Smooth muscle cell (in vitro differentiated cells): ENCODE measurements at regions not wholly inside any gene's neighbourhood (a gene's known extent, or its start where the extent isn't known, plus 50 kb on each side); places are given as distances from the start of the nearest gene placed in this dataset.

Experiments
- DNase-seq: peaks from one replicate; lab custom pipeline; 2025; ENCODE audit not compliant: unreplicated experiment; lab: John Stamatoyannopoulos, UW
- H2AFZ ChIP-seq: fragments of 200-600 bp; sonication (generic); 2 replicates; pipeline ENCODE4 v1.6.0; 2016; ENCODE audit warnings: antibody characterized with exemption, low read depth, mild to moderate bottlenecking
- H3F3A ChIP-seq: fragments of 200-600 bp; sonication (generic); 2 replicates; pipeline ENCODE4 v1.6.0; 2017; ENCODE audit warnings: antibody characterized with exemption, low read depth
- H3K27ac ChIP-seq: fragments of 200-600 bp; sonication (generic); 2 replicates; pipeline ENCODE4 v1.5.1; 2016; ENCODE audit warnings: low read depth, mild to moderate bottlenecking
- H3K27me3 ChIP-seq: fragments of 200-600 bp; sonication (generic); 2 replicates; pipeline ENCODE4 v1.6.1; 2016; ENCODE audit warnings: low read depth, mild to moderate bottlenecking
- H3K36me3 ChIP-seq: fragments of 200-600 bp; sonication (generic); 2 replicates; pipeline ENCODE4 v1.5.1; 2016; ENCODE audit warnings: low read depth
- H3K4me1 ChIP-seq: fragments of 200-600 bp; sonication (generic); 2 replicates; pipeline ENCODE4 v1.5.1; 2016; ENCODE audit warnings: low read depth
- H3K4me2 ChIP-seq: fragments of 200-600 bp; sonication (generic); 2 replicates; pipeline ENCODE4 v1.6.0; 2016; ENCODE audit warnings: mild to moderate bottlenecking
- H3K4me3 ChIP-seq: fragments of 200-600 bp; sonication (generic); 2 replicates; pipeline ENCODE4 v1.5.1; 2016; ENCODE audit warnings: mild to moderate bottlenecking
- H3K79me2 ChIP-seq: fragments of 200-600 bp; sonication (generic); 2 replicates; pipeline ENCODE4 v1.6.0; 2016; ENCODE audit warnings: low read depth, mild to moderate bottlenecking
- H3K9ac ChIP-seq: fragments of 200-600 bp; sonication (generic); 2 replicates; pipeline ENCODE4 v1.6.0; 2016; ENCODE audit warnings: low read depth
- H3K9me3 ChIP-seq: fragments of 200-600 bp; sonication (generic); replicated peaks from 2 replicates; pipeline ENCODE4 v1.5.1; 2016; ENCODE audit warnings: low read depth
- H4K20me1 ChIP-seq: fragments of 200-600 bp; sonication (generic); 2 replicates; pipeline ENCODE4 v1.6.0; 2016; ENCODE audit warnings: low read depth
- WGBS: methylation state at CpG from one replicate; pipeline ENCODE4 v1.1.7; 2016; ENCODE audit warnings: low lambda C conversion rate; 5-methylcytosine and 5-hydroxymethylcytosine counted together
- TF ChIP-seq, protein P1 (sequence below): fragments of 200-600 bp; sonication (generic); IDR thresholded peaks from 2 replicates; pipeline ENCODE4 v1.5.1; 2017; ENCODE audit warnings: borderline replicate concordance, mild to moderate bottlenecking, antibody characterized with exemption; ENCODE audit not compliant: insufficient read depth, poor library complexity, severe bottlenecking

DNA sequence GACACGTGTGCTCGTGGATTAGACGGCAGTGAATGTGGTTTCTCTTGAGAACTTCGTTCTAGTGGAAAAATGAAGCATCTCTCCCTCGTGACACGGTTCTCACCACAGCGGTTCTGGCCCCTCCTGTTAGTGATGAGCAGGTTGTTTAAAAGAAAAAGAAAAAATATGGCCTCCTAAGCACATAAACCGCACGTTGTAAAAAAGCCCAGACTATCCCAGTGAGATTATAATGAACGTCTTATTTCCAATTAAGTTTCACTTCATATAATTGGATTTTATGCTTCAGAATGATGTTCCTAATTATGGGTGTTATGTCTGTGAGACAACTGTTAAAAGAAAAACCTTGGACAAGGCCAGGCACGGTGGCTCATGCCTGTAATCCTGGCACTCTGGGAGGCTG, 74.5 kb upstream of the FRMD1 start:
- no peak overlapping the region for H2AFZ ChIP-seq
- no peaks in the 10 kb centered on the region for H3K27me3 ChIP-seq
- DNase-seq, result no peak
- peaks cover 4% of the 10 kb centered on the region for H3F3A ChIP-seq
- WGBS, result 82% methylated on average over 11 of the region's 11 CpGs
- H3K36me3 ChIP-seq, result no peaks in the 10 kb centered on the region
- H3K9ac ChIP-seq, result no peak overlapping the region
- peaks cover 12% of the 10 kb centered on the region for H3K4me1 ChIP-seq
- H3K79me2 ChIP-seq, result no peaks in the 10 kb centered on the region
- no peak overlapping the region for H3K4me2 ChIP-seq
- no peaks in the 10 kb centered on the region for H3K9me3 ChIP-seq
- no peak overlapping the region for H3K27ac ChIP-seq
- H4K20me1 ChIP-seq, result no peaks in the 10 kb centered on the region
- TF ChIP-seq, protein P1, sequence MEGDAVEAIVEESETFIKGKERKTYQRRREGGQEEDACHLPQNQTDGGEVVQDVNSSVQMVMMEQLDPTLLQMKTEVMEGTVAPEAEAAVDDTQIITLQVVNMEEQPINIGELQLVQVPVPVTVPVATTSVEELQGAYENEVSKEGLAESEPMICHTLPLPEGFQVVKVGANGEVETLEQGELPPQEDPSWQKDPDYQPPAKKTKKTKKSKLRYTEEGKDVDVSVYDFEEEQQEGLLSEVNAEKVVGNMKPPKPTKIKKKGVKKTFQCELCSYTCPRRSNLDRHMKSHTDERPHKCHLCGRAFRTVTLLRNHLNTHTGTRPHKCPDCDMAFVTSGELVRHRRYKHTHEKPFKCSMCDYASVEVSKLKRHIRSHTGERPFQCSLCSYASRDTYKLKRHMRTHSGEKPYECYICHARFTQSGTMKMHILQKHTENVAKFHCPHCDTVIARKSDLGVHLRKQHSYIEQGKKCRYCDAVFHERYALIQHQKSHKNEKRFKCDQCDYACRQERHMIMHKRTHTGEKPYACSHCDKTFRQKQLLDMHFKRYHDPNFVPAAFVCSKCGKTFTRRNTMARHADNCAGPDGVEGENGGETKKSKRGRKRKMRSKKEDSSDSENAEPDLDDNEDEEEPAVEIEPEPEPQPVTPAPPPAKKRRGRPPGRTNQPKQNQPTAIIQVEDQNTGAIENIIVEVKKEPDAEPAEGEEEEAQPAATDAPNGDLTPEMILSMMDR, result no peak
- no peak overlapping the region for H3K4me3 ChIP-seq

DNA sequence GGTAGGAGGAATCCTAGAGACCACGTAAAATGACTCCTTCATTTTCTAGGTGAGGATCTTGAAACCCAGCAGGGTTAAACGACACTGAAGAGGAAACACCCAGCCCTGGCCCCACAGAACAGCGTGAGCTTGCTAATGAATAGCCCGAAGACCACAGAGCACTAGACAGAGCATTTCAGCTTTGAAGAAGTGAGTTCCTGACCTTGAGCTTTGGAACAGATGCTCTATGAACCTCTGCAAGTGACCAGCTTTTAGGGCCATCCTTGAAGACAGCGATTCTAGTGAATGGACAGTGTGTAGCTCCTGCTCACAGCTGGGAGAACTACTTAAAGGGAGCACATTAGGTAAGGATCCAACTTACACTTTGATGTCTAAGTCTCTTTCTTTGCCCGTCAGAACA, 74.0 kb upstream of the FRMD1 start:
- Histone ChIP-seq H3K79me2 (no peaks in the 10 kb centered on the region), H3F3A (peaks cover 3% of the 10 kb centered on the region), H4K20me1 (no peaks in the 10 kb centered on the region), H3K36me3 (no peaks in the 10 kb centered on the region), H3K4me3 (no peak overlapping the region), H3K4me2 (no peak overlapping the region), H3K27ac (no peak overlapping the region), H3K4me1 (peaks cover 7% of the 10 kb centered on the region), H3K9me3 (no peaks in the 10 kb centered on the region), H2AFZ (no peak overlapping the region), H3K9ac (no peak overlapping the region), H3K27me3 (no peaks in the 10 kb centered on the region)
- no peak for DNase-seq
- TF ChIP-seq, protein P1, result no peak
- WGBS, result 72% methylated on average over 6 of the region's 6 CpGs

DNA sequence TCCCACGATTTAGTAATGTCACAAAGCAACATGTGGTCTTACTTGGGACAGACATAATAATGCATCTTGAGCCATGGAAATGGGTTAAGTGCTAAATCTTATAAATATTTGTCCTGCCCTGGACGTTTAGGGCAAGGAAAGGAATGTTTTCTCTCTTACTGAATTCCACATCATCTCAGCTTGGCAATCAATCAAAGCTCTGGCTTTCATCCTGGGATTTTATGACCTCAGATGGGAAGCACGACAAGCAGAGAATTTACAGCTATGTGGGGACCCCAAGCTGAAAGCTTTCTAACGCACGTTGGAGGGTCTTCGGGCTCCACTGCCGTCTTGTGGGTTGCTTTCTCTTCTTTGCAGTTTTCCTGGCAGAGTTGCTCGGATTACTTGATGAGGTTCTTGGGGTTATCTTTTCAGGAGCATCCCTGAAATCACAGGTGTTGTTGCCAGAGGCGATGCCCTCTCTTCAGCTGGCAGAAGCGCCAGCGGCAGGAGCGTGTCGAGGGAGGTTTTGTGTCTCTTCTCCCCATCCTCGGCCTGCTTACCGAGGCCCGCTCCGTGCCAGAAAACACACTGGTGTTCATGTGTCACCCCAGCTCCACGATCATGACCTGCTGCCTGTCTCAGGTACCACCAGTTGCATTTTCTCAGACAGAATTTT, 73.4 kb upstream of the FRMD1 start:
- Histone ChIP-seq H3K4me1 (peaks cover 1% of the 10 kb centered on the region), H3K36me3 (no peaks in the 10 kb centered on the region), H3K9ac (no peak overlapping the region), H3K4me3 (no peak overlapping the region), H3F3A (no peaks in the 10 kb centered on the region), H3K4me2 (no peak overlapping the region), H4K20me1 (no peaks in the 10 kb centered on the region), H3K9me3 (no peaks in the 10 kb centered on the region), H3K27me3 (no peaks in the 10 kb centered on the region), H3K79me2 (no peaks in the 10 kb centered on the region), H3K27ac (no peak overlapping the region), H2AFZ (no peak overlapping the region)
- DNase-seq, result no peak
- WGBS, result 84% methylated on average over 18 of the region's 18 CpGs
- TF ChIP-seq, protein P1, result no peak

DNA sequence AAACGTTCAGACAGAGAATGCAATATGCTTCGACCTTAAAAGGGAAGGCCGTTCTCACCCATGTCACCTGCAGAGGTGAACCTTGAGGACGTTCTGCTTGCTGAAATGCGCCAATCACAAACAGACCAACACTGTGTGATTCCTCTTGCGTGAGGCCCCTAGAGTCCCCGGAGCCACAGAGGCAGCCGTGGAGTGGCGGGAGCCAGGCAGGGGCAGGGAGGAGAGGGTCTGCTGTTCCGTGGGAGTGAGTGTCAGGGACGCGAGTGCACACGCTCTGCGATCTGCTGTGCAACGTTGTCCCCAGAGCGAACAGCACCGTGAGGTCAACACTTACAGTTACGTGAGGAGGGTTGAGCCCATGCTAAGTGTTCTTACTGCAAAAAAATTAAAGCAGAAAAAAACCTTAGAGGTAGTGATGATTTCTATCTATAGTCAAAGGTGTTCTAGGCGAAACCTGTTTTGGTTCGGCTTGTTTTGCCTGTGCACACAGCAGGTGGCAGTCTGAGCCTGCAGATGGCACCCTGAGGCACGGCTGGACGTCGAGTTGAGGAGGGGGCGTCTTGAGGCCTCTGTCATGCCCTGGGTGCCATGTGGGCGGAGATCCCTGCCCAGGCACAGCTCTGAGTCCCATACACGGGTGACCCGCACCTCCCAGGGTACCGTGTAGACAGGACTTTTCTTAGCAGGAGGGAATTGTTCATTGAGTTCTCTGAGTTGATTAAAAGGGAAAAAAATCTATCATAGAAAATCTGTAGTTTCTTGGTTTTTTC, 71.7 kb upstream of the FRMD1 start:
- H3K27ac ChIP-seq, result no peak overlapping the region
- no peak overlapping the region for H2AFZ ChIP-seq
- TF ChIP-seq, protein P1, result peak; percentile 56
- H3K36me3 ChIP-seq, result no peaks in the 10 kb centered on the region
- no peaks in the 10 kb centered on the region for H3K9me3 ChIP-seq
- DNase-seq, result no peak
- no peaks in the 10 kb centered on the region for H3K79me2 ChIP-seq
- H3F3A ChIP-seq, result no peaks in the 10 kb centered on the region
- 74% methylated on average over 28 of the region's 28 CpGs for WGBS
- no peak overlapping the region for H3K4me2 ChIP-seq
- no peaks in the 10 kb centered on the region for H3K27me3 ChIP-seq
- no peak overlapping the region for H3K4me3 ChIP-seq
- no peaks in the 10 kb centered on the region for H3K4me1 ChIP-seq
- no peaks in the 10 kb centered on the region for H4K20me1 ChIP-seq
- H3K9ac ChIP-seq, result no peak overlapping the region
